ENCODE measurements at regions not wholly inside any gene's neighbourhood (a gene's known extent, or its start where the extent isn't known, plus 50 kb on each side); places are given as distances from the start of the nearest gene placed in this dataset.

GRCh38 chr1:55825461-55825860 is 610.3 kb upstream of the USP24 start:
- WGBS, 2 donors = 71 to 100% methylated on average over 1 of the region's 1 CpG
- no peaks in the 10 kb centered on the region for H3K9me3 ChIP-seq
- H3K4me1 ChIP-seq = no peaks in the 10 kb centered on the region
- TF ChIP-seq CTCF (IDR thresholded peaks at IDR 0.05) = no peak
- TF ChIP-seq POLR2A (IDR thresholded peaks at IDR 0.05) = no peak
- H3K36me3 ChIP-seq = no peaks in the 10 kb centered on the region
- intact Hi-C loops (cut with DNase I) = no loop called here
- H3K27ac ChIP-seq = no peak overlapping the region
- no peak overlapping the region for H3K4me3 ChIP-seq
- no peak for DNase-seq
- H3K27me3 ChIP-seq = no peaks in the 10 kb centered on the region

- Histone ChIP-seq H3K9me3 (no peaks in the 10 kb centered on the region), H3K4me1 (no peaks in the 10 kb centered on the region), H3K36me3 (no peaks in the 10 kb centered on the region), H3K27me3 (no peaks in the 10 kb centered on the region), H3K4me3 (no peak overlapping the region), H3K27ac (no peak overlapping the region)
- TF ChIP-seq POLR2A (IDR thresholded peaks at IDR 0.05) (no peak), CTCF (IDR thresholded peaks at IDR 0.05) (no peak)
- intact Hi-C loops (cut with DNase I) = no loop called here
- no peak for DNase-seq
Observed at GRCh38 chr1:55824251-55824640, 609.1 kb upstream of the USP24 start.

- Histone ChIP-seq H3K27me3 (no peaks in the 10 kb centered on the region), H3K4me3 (no peak overlapping the region), H3K9me3 (no peaks in the 10 kb centered on the region), H3K4me1 (no peaks in the 10 kb centered on the region), H3K36me3 (no peaks in the 10 kb centered on the region), H3K27ac (no peak overlapping the region)
- no peak for DNase-seq
- intact Hi-C loops (cut with DNase I) = no loop called here
- no peak for TF ChIP-seq POLR2A (IDR thresholded peaks at IDR 0.05)
- no peak for TF ChIP-seq CTCF (IDR thresholded peaks at IDR 0.05)
- WGBS, 2 donors = 69 to 71% methylated on average over 6 of the region's 6 CpGs
Observed at GRCh38 chr1:55823541-55824250, 608.5 kb upstream of the USP24 start.

- no peak for DNase-seq
Observed at GRCh38 chr1:55822891-55823290, 607.7 kb upstream of the USP24 start.

GRCh38 chr1:55821234-55821633 is 606.1 kb upstream of the USP24 start:
- DNase-seq = no peak
- 39 to 56% methylated on average over 2 of the region's 2 CpGs for WGBS, 2 donors
- Histone ChIP-seq H3K4me1 (no peaks in the 10 kb centered on the region), H3K9me3 (no peaks in the 10 kb centered on the region), H3K27ac (no peak overlapping the region), H3K36me3 (no peaks in the 10 kb centered on the region), H3K27me3 (no peaks in the 10 kb centered on the region), H3K4me3 (no peak overlapping the region)
- intact Hi-C loops (cut with DNase I) = no loop called here
- TF ChIP-seq POLR2A (IDR thresholded peaks at IDR 0.05) (no peak), CTCF (IDR thresholded peaks at IDR 0.05) (no peak)

More at GRCh38 chr1:55822891-55823290, 607.7 kb upstream of the USP24 start:
- H3K27me3 ChIP-seq = no peaks in the 10 kb centered on the region
- WGBS, 2 donors = 84% methylated on average over 2 of the region's 2 CpGs
- no peaks in the 10 kb centered on the region for H3K9me3 ChIP-seq
- intact Hi-C loops (cut with DNase I) = no loop called here
- no peaks in the 10 kb centered on the region for H3K36me3 ChIP-seq
- no peaks in the 10 kb centered on the region for H3K4me1 ChIP-seq
- H3K4me3 ChIP-seq = no peak overlapping the region
- H3K27ac ChIP-seq = no peak overlapping the region
- TF ChIP-seq CTCF (IDR thresholded peaks at IDR 0.05) (no peak), POLR2A (IDR thresholded peaks at IDR 0.05) (no peak)
